ENCODE measurements at regions not wholly inside any gene's neighbourhood (a gene's known extent, or its start where the extent isn't known, plus 50 kb on each side); places are given as distances from the start of the nearest gene placed in this dataset.

DNA sequence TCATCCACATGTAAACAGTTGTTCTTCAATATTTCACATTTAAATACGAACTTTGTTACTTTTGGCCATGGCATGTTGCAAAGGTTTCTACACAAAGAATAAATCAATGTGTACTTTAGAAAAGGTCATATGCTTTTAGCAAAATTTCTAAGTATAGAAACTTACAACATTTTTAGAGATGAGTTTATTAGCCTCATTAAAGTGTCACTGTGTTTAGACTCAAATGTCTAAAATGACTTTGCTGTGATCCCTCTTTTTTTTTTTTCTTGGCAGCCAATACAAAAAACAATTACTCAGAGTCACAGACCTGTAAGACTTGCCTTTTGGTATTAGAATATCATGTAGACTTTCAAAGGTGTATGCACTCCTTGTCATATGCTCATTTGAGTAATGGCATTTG is 349.3 kb upstream of the KIAA1217 start:
- TF ChIP-seq CTCF (IDR thresholded peaks at IDR 0.05) (no peak), POLR2AphosphoS5 (IDR thresholded peaks at IDR 0.05) (no peak)

Data from prostate gland (tissue), 2 donors.